Ramos (cell line): ENCODE measurements at regions not wholly inside any gene's neighbourhood (a gene's known extent, or its start where the extent isn't known, plus 50 kb on each side); places are given as distances from the start of the nearest gene placed in this dataset.
"Not testable (repeated sequence)": the region's sequence is repeated elsewhere in the genome, so short reads cannot be mapped to it uniquely, and the experiment has no call there.

Experiments used
- in situ Hi-C: fragments of 300-500 bp; cut with MboI; formaldehyde crosslinking; loops from one replicate; pipeline ENCODE4 v1.14.3; 2022; ENCODE audit warnings: low sequenced_read_pairs; ENCODE audit not compliant: unreplicated experiment

DNA sequence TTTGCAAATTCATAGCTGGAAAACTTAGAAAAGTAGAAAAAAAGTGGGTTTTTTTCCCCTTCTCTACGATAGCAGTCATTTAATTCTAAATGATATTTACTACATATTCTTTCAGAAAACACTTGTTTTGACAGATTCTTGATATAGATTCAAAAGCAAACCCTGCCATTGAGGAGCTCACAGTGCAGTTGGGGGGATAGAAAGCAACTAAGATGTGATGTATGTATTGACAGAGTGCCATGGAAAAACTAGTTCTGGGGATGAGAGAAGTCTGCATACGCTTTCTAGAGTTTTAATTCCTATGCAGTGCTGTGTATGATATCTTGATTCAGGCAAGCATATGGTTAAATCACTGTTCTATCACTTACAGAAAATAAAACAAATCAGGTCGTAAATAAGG is 436.6 kb upstream of the GHITM start:
- in situ Hi-C loops = no loop called here

- in situ Hi-C loops = no loop called here
Observed at GRCh38 chr10:83706120-83706519, 433.2 kb upstream of the GHITM start.

- in situ Hi-C loops = no loop called here
Observed at GRCh38 chr10:83706952-83707582, 432.2 kb upstream of the GHITM start.

DNA sequence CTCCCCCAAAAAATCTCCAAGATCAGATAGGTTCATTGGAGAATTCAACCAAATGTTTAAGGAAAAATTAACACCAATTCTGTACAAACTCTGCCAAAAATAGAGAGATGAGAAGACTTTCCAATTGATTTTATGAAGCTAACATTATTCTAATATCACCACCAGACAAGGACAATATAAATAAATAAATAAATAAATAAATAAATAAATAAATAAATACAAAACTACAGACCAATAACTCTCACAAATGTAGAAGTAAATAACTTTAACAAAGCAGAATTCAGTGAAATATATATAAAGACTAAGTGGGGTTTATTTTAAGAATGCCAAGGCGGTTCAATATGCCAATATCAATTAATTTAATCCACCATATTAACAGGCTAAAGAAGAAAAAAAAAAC is 425.9 kb upstream of the GHITM start:
- in situ Hi-C loops = no loop called here

- in situ Hi-C loops = no loop called here
Observed at GRCh38 chr10:83723080-83723479, 416.2 kb upstream of the GHITM start.

DNA sequence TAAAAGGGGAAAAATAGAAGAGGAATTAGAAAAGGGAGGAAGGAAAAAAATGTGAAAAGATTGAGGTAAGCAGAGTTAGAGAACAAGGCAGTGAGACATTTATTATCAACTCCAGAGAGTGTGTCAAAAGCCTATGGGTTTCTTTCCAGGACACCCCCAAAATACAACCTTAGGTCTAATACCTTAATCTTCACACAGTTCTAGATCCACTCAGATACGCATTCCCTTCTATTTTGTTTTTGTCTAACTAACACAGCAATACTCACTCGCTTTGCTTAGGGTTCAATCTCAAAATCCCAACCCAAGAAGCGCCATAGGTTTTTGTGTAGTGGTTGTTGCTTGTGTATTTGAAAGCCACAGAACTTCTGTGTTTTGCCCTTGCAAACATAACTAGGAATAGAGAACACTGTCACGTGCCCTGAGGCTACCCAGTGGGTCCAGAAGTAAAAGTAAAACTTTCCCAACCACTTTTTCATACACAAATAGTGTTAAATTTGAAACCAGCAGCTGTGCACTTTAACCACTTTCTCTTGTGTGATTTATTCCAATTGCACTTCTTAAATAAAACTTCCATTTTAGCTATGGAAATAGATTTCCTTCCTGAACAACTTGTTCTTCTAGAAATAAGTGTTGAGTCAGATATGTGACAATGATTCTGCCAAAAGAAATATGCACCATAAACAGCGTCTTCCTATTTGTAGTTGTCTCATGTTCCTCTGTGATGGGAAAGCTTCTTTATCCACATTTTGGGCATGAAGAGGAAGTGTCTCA is 414.7 kb upstream of the GHITM start:
- in situ Hi-C loops = no loop called here

DNA sequence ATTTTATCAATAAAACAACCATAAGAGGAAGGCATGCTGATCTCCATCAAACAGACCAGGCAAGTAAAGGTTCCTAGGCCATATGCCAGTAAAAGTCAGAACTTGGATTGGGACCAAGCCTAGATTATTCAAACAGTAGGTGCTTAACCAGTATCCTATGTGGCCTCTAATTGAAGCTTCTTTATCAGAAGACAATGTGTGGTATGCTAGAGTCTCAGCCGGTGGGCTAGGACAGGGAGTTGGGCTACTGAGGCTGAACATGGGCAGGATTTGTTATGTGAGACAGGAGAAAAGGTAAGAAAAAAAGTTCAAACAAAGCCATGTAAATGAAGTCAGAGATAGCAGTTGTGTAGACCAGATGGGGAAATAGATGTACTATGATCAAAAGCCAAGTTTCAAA is 413.7 kb upstream of the GHITM start:
- in situ Hi-C loops = no loop called here

- in situ Hi-C loops = no loop called here
Observed at GRCh38 chr10:83734278-83734677, 405.0 kb upstream of the GHITM start.

GRCh38 chr10:83736008-83736407 is 403.3 kb upstream of the GHITM start:
- in situ Hi-C loops = no loop called here

- in situ Hi-C loops = no loop called here
Observed at GRCh38 chr10:83750604-83751003, 388.7 kb upstream of the GHITM start.

GRCh38 chr10:83753490-83753889 is 385.8 kb upstream of the GHITM start:
- in situ Hi-C loops = no loop called here

GRCh38 chr10:83754857-83755256 is 384.5 kb upstream of the GHITM start:
- in situ Hi-C loops = no loop called here

GRCh38 chr10:83760142-83760541 is 379.2 kb upstream of the GHITM start:
- in situ Hi-C loops = no loop called here

DNA sequence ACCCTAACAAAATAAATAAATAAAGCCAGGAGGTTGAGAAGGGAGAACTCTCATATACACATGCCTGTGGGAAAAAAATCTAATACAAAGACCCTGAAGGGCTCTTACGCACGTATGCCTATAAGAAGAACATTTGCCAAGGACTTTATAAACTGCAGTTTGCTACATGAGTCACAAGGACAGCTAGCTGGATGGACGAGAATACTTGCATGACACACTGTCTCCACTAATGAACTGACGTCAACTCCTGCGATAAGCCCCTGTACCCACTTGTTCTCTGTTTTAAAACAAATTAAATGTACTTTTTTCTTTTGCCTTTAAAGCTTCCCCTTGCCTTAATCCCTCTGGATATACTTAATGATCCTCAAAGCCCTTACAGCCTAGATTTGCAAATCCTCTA is 374.6 kb upstream of the GHITM start:
- in situ Hi-C loops = no loop called here

DNA sequence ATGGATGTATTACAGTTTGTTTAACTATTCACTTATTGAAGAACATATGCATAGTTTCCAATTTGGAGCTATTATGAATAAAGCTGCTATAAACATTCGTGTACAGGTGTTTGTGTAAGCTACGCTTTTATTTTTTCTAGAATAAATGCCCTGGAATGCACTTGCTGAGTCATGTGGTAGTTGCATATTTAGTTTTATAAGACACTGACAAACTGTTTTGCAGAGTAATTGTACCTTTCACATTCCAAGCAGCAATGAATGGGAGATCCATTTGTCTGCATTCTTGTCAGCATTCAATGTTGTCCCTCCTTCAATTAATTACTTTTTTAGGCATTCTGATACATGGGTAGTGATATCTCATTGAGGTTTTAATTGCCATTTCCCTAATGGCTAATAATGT is 373.6 kb upstream of the GHITM start:
- in situ Hi-C loops = no loop called here

DNA sequence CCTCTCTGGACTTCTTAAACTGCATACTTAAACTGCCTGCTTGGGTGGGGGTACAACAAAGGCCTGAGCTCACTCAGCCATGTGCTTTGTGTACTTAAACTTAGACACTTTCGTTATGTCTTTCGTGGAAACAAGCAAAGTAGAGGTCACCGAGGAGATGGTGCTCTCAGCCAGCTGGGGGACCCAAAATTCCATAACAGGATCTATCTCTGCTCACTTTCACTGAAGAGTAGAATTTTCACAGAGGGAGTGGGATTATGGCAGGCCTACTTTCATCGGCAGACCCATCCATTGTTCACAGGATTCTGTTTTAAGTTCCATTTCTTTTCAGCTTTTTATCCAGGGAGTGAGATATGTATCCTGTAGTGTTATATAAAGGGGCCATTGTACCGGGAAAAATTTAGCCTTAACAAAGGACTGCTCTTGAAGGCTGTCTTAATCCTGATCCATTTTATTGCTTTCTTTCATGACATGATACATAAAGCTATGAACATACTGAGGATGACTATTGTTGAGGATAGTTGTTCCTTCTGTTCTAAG is 370.0 kb upstream of the GHITM start:
- in situ Hi-C loops = no loop called here

DNA sequence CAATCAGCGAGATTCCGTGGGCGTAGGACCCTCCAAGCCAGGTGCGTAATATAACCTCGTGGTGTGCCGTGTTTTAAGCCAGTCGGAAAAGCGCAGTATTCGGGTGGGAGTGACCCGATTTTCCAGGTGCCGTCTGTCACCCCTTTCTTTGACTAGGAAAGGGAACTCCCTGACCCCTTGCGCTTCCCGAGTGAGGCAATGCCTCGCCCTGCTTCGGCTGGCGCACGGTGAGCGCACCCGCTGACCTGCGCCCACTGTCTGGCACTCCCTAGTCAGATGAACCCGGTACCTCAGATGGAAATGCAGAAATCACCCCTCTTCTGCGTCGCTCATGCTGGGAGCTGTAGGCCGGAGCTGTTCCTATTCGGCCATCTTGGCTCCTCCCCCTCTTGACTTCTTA is 352.6 kb upstream of the GHITM start:
- in situ Hi-C loops = not testable (repeated sequence)

DNA sequence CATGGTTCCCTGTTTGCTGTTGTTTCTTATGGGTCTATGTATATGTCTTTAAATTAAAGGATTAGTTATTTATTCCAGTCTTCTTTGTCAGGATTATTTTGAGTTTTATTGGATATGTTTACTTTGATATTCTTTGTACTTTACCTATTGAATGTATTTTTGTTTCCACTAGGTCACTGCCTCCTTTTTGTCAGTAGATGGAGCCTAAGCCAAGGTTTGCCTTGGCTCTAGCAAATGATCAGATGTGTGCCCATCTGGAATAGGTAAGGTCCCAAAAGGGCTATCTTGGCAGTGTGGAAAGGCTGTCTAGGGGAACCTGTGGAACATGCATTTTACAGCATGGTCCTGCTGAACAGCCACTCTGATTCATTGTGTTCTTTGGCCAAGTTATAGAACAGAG is 337.3 kb upstream of the GHITM start:
- in situ Hi-C loops = no loop called here

DNA sequence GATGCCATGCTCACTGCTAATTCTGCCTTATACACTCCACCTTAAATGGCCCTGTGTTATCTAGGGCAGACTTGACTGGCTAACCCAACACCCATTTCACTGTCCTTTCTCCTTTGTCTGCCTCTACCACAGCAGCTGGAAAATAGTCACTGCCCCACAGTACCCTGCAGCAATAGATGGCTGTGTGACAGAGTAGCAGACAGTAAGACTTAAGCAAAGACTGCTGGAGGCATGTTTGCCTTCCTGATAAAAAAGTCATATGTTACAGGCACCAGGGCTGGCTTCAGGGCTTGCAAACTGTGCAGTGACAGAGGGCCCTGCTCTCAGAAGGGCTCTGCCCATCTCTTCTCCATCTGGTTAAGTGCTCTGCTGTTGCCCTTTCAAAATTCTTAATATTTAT is 332.6 kb upstream of the GHITM start:
- in situ Hi-C loops = no loop called here

DNA sequence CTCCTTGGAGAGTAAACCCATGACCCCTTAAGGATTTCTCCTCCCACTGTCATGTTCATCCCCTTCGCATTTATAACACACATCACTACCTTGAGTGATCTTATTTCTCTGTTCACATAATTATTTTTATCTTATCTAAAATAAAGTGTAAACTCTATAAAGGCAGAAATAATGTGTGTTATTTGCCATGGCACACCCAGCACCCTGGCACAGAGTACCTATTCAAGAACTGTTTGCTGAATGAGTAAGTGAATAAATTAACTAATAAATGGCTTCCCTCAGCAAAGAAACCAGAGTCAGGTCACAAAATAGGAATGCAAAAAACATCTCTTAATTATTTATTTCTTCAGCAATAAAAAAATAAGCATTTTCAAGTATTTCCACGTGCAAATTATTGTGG is 330.3 kb upstream of the GHITM start:
- in situ Hi-C loops = no loop called here

- in situ Hi-C loops = no loop called here
Observed at GRCh38 chr10:83816942-83817341, 322.4 kb upstream of the GHITM start.

GRCh38 chr10:83817797-83818196 is 321.5 kb upstream of the GHITM start:
- in situ Hi-C loops = no loop called here
